ENCODE measurements at regions not wholly inside any gene's neighbourhood (a gene's known extent, or its start where the extent isn't known, plus 50 kb on each side); places are given as distances from the start of the nearest gene placed in this dataset.

- H3K9ac ChIP-seq (ENCODE audit: low read length), result no peak overlapping the region
- H3K36me3 ChIP-seq (ENCODE audit: control insufficient read depth, insufficient read depth, low read length), result no peaks in the 10 kb centered on the region
- H3K9me3 ChIP-seq (ENCODE audit: control insufficient read depth, insufficient read depth, low read depth, low read length), result no peaks in the 10 kb centered on the region
- H3K27ac ChIP-seq (ENCODE audit: low read depth, low read length), result no peak overlapping the region
- H3K4me1 ChIP-seq (ENCODE audit: control insufficient read depth, insufficient read depth, low read length), result no peaks in the 10 kb centered on the region
- H3K27me3 ChIP-seq (ENCODE audit: control insufficient read depth, insufficient read depth, low read length), result no peaks in the 10 kb centered on the region
- no peak overlapping the region for H3K4me3 ChIP-seq (ENCODE audit: low read depth, low read length)
These were observed 156.9 kb upstream of the DPYD start for GRCh38 chr1:98077691-98078090.

GRCh38 chr1:98075626-98076025 is 154.8 kb upstream of the DPYD start:
- Histone ChIP-seq H3K36me3 (ENCODE audit: control insufficient read depth, insufficient read depth, low read length) (no peaks in the 10 kb centered on the region), H3K4me3 (ENCODE audit: low read depth, low read length) (no peak overlapping the region), H3K9ac (ENCODE audit: low read length) (no peak overlapping the region), H3K27me3 (ENCODE audit: control insufficient read depth, insufficient read depth, low read length) (no peaks in the 10 kb centered on the region), H3K27ac (ENCODE audit: low read depth, low read length) (no peak overlapping the region), H3K9me3 (ENCODE audit: control insufficient read depth, insufficient read depth, low read depth, low read length) (no peaks in the 10 kb centered on the region), H3K4me1 (ENCODE audit: control insufficient read depth, insufficient read depth, low read length) (no peaks in the 10 kb centered on the region)

- H3K4me1 ChIP-seq (ENCODE audit: control insufficient read depth, insufficient read depth, low read length), result no peaks in the 10 kb centered on the region; the same call in 1 of the 2 replicates
- no peaks in the 10 kb centered on the region for H3K9me3 ChIP-seq (ENCODE audit: control insufficient read depth, insufficient read depth, low read depth, low read length)
- H3K27me3 ChIP-seq (ENCODE audit: control insufficient read depth, insufficient read depth, low read length), result no peaks in the 10 kb centered on the region
- H3K9ac ChIP-seq (ENCODE audit: low read length), result no peak overlapping the region
- H3K27ac ChIP-seq (ENCODE audit: low read depth, low read length), result no peak overlapping the region
- H3K4me3 ChIP-seq (ENCODE audit: low read depth, low read length), result no peak overlapping the region
- H3K36me3 ChIP-seq (ENCODE audit: control insufficient read depth, insufficient read depth, low read length), result no peaks in the 10 kb centered on the region
These were observed 153.0 kb upstream of the DPYD start for GRCh38 chr1:98073823-98074222.

GRCh38 chr1:98073106-98073505 is 152.3 kb upstream of the DPYD start:
- no peak overlapping the region for H3K27ac ChIP-seq (ENCODE audit: low read depth, low read length)
- no peaks in the 10 kb centered on the region for H3K27me3 ChIP-seq (ENCODE audit: control insufficient read depth, insufficient read depth, low read length)
- no peaks in the 10 kb centered on the region for H3K9me3 ChIP-seq (ENCODE audit: control insufficient read depth, insufficient read depth, low read depth, low read length)
- no peaks in the 10 kb centered on the region; the same call in 1 of the 2 replicates for H3K4me1 ChIP-seq (ENCODE audit: control insufficient read depth, insufficient read depth, low read length)
- no peak overlapping the region for H3K4me3 ChIP-seq (ENCODE audit: low read depth, low read length)
- no peaks in the 10 kb centered on the region for H3K36me3 ChIP-seq (ENCODE audit: control insufficient read depth, insufficient read depth, low read length)
- no peak overlapping the region for H3K9ac ChIP-seq (ENCODE audit: low read length)

GRCh38 chr1:98072047-98072446 is 151.2 kb upstream of the DPYD start:
- H3K4me1 ChIP-seq (ENCODE audit: control insufficient read depth, insufficient read depth, low read length), result no peaks in the 10 kb centered on the region; the same call in 1 of the 2 replicates
- no peaks in the 10 kb centered on the region for H3K36me3 ChIP-seq (ENCODE audit: control insufficient read depth, insufficient read depth, low read length)
- no peaks in the 10 kb centered on the region for H3K9me3 ChIP-seq (ENCODE audit: control insufficient read depth, insufficient read depth, low read depth, low read length)
- no peaks in the 10 kb centered on the region for H3K27me3 ChIP-seq (ENCODE audit: control insufficient read depth, insufficient read depth, low read length)
- H3K9ac ChIP-seq (ENCODE audit: low read length), result no peak overlapping the region
- H3K27ac ChIP-seq (ENCODE audit: low read depth, low read length), result no peak overlapping the region
- no peak overlapping the region for H3K4me3 ChIP-seq (ENCODE audit: low read depth, low read length)

GRCh38 chr1:98068016-98068415 is 147.2 kb upstream of the DPYD start:
- Histone ChIP-seq H3K27ac (ENCODE audit: low read depth, low read length) (no peak overlapping the region), H3K9me3 (ENCODE audit: control insufficient read depth, insufficient read depth, low read depth, low read length) (no peaks in the 10 kb centered on the region), H3K36me3 (ENCODE audit: control insufficient read depth, insufficient read depth, low read length) (no peaks in the 10 kb centered on the region), H3K27me3 (ENCODE audit: control insufficient read depth, insufficient read depth, low read length) (no peaks in the 10 kb centered on the region), H3K4me3 (ENCODE audit: low read depth, low read length) (no peak overlapping the region), H3K9ac (ENCODE audit: low read length) (no peak overlapping the region), H3K4me1 (ENCODE audit: control insufficient read depth, insufficient read depth, low read length) (no peaks in the 10 kb centered on the region; the same call in 1 of the 2 replicates)

GRCh38 chr1:98066911-98067310 is 146.1 kb upstream of the DPYD start:
- H3K27ac ChIP-seq (ENCODE audit: low read depth, low read length), result no peak overlapping the region

GRCh38 chr1:98059620-98060019 is 138.8 kb upstream of the DPYD start:
- Histone ChIP-seq H3K27me3 (ENCODE audit: control insufficient read depth, insufficient read depth, low read length) (peaks cover 8% of the 10 kb centered on the region; the same call in 1 of the 2 replicates), H3K27ac (ENCODE audit: low read depth, low read length) (no peak overlapping the region), H3K36me3 (ENCODE audit: control insufficient read depth, insufficient read depth, low read length) (no peaks in the 10 kb centered on the region), H3K9me3 (ENCODE audit: control insufficient read depth, insufficient read depth, low read depth, low read length) (no peaks in the 10 kb centered on the region), H3K4me1 (ENCODE audit: control insufficient read depth, insufficient read depth, low read length) (peaks cover 6% of the 10 kb centered on the region), H3K9ac (ENCODE audit: low read length) (no peak overlapping the region), H3K4me3 (ENCODE audit: low read depth, low read length) (no peak overlapping the region)

More at GRCh38 chr1:98066911-98067310, 146.1 kb upstream of the DPYD start:
- Histone ChIP-seq H3K4me1 (ENCODE audit: control insufficient read depth, insufficient read depth, low read length) (no peaks in the 10 kb centered on the region; the same call in 1 of the 2 replicates), H3K36me3 (ENCODE audit: control insufficient read depth, insufficient read depth, low read length) (no peaks in the 10 kb centered on the region), H3K4me3 (ENCODE audit: low read depth, low read length) (no peak overlapping the region), H3K9me3 (ENCODE audit: control insufficient read depth, insufficient read depth, low read depth, low read length) (no peaks in the 10 kb centered on the region), H3K27me3 (ENCODE audit: control insufficient read depth, insufficient read depth, low read length) (no peaks in the 10 kb centered on the region), H3K9ac (ENCODE audit: low read length) (no peak overlapping the region)

GRCh38 chr1:98058676-98059075 is 137.8 kb upstream of the DPYD start:
- Histone ChIP-seq H3K9ac (ENCODE audit: low read length) (no peak overlapping the region), H3K27ac (ENCODE audit: low read depth, low read length) (no peak overlapping the region), H3K4me3 (ENCODE audit: low read depth, low read length) (no peak overlapping the region), H3K36me3 (ENCODE audit: control insufficient read depth, insufficient read depth, low read length) (no peaks in the 10 kb centered on the region), H3K27me3 (ENCODE audit: control insufficient read depth, insufficient read depth, low read length) (peaks cover 16% of the 10 kb centered on the region), H3K4me1 (ENCODE audit: control insufficient read depth, insufficient read depth, low read length) (peaks cover 10% of the 10 kb centered on the region), H3K9me3 (ENCODE audit: control insufficient read depth, insufficient read depth, low read depth, low read length) (no peaks in the 10 kb centered on the region)

GRCh38 chr1:98057236-98057910 is 136.5 kb upstream of the DPYD start:
- H3K27me3 ChIP-seq (ENCODE audit: control insufficient read depth, insufficient read depth, low read length), result peaks cover 29% of the 10 kb centered on the region
- H3K4me1 ChIP-seq (ENCODE audit: control insufficient read depth, insufficient read depth, low read length), result peaks cover 10% of the 10 kb centered on the region
- H3K4me3 ChIP-seq (ENCODE audit: low read depth, low read length), result no peak overlapping the region
- no peaks in the 10 kb centered on the region for H3K36me3 ChIP-seq (ENCODE audit: control insufficient read depth, insufficient read depth, low read length)
- H3K9me3 ChIP-seq (ENCODE audit: control insufficient read depth, insufficient read depth, low read depth, low read length), result no peaks in the 10 kb centered on the region
- no peak overlapping the region for H3K27ac ChIP-seq (ENCODE audit: low read depth, low read length)
- no peak overlapping the region for H3K9ac ChIP-seq (ENCODE audit: low read length)

GRCh38 chr1:98056781-98057180 is 135.9 kb upstream of the DPYD start:
- Histone ChIP-seq H3K36me3 (ENCODE audit: control insufficient read depth, insufficient read depth, low read length) (no peaks in the 10 kb centered on the region), H3K9ac (ENCODE audit: low read length) (no peak overlapping the region), H3K9me3 (ENCODE audit: control insufficient read depth, insufficient read depth, low read depth, low read length) (no peaks in the 10 kb centered on the region), H3K27me3 (ENCODE audit: control insufficient read depth, insufficient read depth, low read length) (peaks cover 35% of the 10 kb centered on the region), H3K4me3 (ENCODE audit: low read depth, low read length) (no peak overlapping the region), H3K27ac (ENCODE audit: low read depth, low read length) (no peak overlapping the region), H3K4me1 (ENCODE audit: control insufficient read depth, insufficient read depth, low read length) (peaks cover 10% of the 10 kb centered on the region)
